ENCODE measurements at regions not wholly inside any gene's neighbourhood (a gene's known extent, or its start where the extent isn't known, plus 50 kb on each side); places are given as distances from the start of the nearest gene placed in this dataset.
"Not testable (repeated sequence)": the region's sequence is repeated elsewhere in the genome, so short reads cannot be mapped to it uniquely, and the experiment has no call there.

- DNase-seq (ENCODE audit: low read depth) = no peak
Observed at GRCh38 chrX:46366381-46367207, 178.6 kb downstream of the ZNF674 start.

DNA sequence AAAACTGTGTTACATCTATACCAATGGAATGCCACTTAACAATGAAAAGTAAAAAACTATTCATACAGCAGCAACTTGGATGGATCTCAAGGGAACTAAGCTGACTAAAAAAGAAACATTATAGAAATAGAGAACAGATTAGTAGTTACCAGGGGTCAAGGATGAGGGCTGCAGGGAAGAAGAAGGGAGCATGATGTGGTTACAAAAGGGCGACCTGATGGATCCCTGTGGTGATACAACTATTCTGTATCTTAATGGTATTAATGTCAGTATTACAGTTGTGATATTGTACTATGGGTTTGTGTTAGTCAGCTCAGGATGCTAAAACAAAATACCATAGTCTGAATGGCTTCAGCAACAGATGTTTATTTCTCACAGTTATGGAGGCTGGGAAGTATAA lies 190.7 kb downstream of the ZNF674 start:
- no peak for DNase-seq (ENCODE audit: low read depth)

GRCh38 chrX:46341767-46342322 lies 203.4 kb downstream of the ZNF674 start:
- DNase-seq (ENCODE audit: low read depth) = no peak

DNA sequence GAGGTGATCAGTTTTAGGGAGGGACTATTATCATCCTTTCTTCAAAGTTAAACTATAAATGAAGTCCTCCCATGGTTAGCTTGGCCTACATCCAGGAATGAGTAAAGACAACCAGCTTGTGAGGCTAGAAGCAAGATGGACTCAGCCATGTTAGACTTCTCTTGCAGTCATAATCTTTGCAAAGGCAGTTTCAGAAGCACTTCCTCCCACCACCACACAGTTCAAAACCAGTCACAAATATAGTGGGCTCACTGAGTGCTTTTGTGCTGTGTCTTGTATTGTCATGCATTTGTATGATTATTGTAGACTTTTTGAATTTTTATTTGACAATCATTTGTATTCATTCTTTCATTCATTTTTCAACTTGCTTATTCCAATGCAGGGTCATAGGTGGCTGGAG lies 204.5 kb downstream of the ZNF674 start:
- no peak for DNase-seq (ENCODE audit: low read depth)

GRCh38 chrX:46333550-46333949 lies 211.7 kb downstream of the ZNF674 start:
- no peak for DNase-seq (ENCODE audit: low read depth)

DNA sequence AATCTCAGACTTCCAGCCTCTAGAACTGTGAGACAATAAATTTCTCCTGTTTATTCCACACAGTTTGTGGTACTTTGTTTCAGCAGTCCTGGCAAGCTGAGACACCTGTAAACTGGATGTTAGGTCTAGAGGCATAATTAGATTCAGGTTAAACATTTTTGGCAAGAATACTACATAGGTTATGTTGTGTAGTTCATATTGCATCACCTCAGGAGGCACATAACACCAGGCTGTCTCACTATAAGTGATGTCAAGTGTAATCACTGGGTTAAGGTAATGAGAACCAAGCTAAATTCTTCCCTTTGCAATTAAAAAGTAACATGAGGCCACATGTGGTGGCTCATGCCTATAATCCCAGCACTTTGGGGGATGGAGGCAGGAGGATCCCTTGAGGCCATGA lies 214.2 kb downstream of the ZNF674 start:
- no peak for DNase-seq (ENCODE audit: low read depth)

DNA sequence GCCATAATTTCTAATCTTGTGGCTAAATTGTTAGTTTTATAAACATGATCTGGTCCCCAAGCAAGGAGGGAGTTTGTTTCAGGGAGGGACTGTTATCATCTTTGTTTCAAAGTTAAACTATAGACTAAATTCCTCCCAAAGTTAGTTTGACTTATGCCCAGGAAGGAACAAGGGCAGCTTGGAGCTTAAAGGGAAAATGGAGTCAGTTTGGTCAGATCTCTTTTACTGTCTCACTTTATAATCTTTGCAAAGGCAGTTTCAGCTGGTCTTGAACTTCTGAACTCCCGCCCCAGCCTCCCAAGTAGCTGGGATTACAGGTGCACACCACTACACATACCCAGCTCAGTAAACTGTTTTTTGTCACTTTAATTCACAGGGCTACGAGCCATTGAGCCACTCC lies 214.7 kb downstream of the ZNF674 start:
- DNase-seq (ENCODE audit: low read depth) = no peak

DNA sequence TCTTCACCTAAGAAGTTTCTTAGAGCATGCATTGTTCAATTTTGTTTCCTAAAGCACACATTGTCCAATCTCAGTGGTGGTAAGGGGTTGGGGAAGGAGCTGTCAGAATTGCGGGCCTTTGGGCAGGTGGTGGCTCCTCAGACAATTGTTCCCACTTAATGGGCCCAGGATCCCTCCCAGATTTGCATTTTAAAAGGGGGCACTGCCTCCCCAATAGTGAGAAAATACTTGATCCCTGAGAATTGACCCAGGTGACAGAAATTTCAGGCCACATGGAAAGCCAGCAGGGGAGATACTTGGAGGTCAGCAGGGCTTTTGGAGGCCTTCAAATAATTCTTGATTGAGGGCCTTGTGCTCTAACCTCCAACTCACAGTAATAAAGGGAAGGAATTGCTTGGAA lies 217.1 kb downstream of the ZNF674 start:
- DNase-seq (ENCODE audit: low read depth) = no peak

DNA sequence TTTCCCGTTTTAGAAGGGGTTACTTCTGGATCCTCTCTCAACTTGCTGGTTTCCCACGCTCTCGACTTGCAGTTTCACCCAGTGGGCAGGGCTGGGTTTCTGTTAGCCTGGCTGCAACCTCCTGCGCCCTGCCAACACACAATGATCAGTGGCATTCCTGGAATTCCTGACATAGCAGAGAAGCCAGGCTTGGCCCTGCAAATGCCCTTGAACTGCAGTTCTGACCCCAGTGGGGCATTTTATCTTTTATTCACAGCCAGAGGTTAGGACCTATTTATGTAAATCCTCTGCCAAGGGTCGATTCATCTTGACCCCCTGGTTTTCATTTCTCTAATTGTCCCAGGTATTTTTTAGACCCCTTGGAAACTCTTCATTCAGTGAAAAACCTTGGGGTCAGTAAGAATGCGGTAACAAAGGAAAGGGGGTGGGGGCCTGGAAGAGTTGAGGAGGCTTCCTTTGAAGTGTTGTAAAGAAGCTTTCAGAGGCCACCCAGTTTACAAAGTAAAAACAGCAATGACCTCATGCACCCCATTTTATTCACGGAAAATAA lies 217.6 kb downstream of the ZNF674 start:
- no peak for DNase-seq (ENCODE audit: low read depth)

DNA sequence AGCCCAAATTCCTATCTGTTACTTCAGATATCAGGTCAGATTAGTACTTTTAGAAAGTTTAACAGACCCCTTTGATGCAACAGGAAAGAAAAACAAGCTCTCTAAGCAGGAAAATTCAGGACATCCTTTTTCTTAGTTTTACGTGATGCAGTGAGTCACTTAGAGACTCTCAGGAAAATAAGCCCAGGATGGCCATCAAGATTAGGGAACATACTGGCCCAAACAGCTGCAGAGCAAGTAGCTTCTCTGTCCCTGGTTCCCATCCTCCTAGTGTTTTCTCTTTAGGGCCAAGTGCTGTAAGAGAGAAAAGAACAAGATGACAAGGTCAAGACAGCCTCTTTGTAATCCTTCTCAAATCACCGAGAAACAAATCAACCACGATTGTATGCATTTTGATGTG lies 219.1 kb downstream of the ZNF674 start:
- no peak for DNase-seq (ENCODE audit: low read depth)

GRCh38 chrX:46325312-46325877 lies 219.8 kb downstream of the ZNF674 start:
- peak; percentile 12 for DNase-seq (ENCODE audit: low read depth)

GRCh38 chrX:46324166-46324565 lies 221.1 kb downstream of the ZNF674 start:
- DNase-seq (ENCODE audit: low read depth) = no peak

- not testable (repeated sequence) for DNase-seq (ENCODE audit: low read depth)
Observed at GRCh38 chrX:46322929-46323328, 222.3 kb downstream of the ZNF674 start.

DNA sequence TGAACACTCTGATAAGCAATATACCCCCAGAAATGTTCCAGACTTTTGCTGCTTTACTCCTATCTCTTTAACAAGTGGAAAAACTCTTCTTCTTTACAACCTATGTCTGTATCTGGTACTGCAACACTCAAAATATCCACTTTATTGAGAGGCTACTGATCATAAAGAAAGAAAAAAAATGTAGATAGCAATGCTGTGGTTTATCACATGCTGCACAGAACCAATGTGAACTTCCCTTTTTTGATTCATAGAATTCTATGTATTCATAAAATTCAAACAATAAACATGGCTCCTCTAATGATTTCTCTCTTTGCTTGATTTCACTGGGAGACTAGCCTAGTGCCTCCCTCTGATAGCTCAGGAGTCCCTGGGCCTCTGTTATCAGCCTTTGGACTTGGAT lies 223.5 kb downstream of the ZNF674 start:
- DNase-seq (ENCODE audit: low read depth) = no peak

DNA sequence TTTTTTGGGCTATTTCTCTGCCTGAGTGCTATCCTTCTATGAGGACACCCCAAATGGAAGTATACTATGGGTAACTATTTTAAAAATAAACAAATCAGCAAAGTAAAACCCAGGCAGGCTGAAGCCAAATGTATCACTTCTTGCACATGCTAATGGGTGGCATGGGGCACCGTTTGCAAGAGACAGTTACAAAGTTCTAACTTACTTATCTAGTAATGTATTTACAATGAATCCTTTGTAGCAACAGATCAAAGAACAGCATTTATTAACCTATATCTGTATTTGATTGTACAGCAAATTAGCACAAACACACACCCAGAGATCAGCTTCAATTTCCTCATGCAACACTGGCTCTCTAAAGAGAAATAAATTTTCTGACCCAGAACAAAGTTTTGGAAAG lies 225.5 kb downstream of the ZNF674 start:
- DNase-seq (ENCODE audit: low read depth) = no peak

DNA sequence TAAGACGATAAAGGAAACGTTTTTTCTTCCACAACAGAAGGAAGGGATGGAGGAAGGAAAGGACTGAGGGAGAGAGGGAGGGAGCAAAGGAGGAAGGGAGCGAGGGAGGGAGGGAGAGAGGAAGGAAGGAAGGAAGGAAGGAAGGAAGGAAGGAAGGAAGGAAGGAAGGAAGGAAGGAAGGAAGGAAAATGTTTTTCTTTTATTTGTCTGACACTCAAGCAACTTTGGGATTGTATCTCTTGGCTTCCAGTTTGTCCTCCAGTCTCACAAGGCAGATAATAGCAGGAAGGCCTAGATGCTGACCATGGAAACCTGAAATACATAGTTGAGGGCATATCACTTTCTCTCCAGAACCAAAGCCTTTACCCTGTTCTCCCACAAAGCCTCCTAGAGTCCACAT lies 226.7 kb downstream of the ZNF674 start:
- DNase-seq (ENCODE audit: low read depth) = no peak

DNA sequence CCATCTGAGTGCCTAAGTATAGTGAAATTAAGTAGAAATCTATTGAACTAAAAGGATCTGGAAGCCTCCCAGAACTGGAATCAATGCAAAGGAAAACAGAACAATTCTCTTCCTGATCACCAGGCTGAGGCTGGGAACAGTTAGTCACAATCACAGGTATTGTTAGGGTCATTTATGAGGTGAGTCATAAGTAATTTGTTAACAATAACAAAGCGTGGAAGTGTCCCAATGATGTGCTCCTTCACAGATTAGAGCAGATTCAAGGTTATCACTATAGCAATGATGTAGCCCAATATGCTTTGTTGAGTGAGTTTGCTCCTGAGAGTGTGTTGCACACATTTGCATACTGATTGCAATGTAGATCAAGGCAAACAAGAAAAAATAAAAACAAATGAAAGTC lies 228.1 kb downstream of the ZNF674 start:
- no peak for DNase-seq (ENCODE audit: low read depth)

GRCh38 chrX:46311581-46312120 lies 233.6 kb downstream of the ZNF674 start:
- DNase-seq (ENCODE audit: low read depth) = no peak

- DNase-seq (ENCODE audit: low read depth) = no peak
Observed at GRCh38 chrX:46310815-46311497, 234.3 kb downstream of the ZNF674 start.

GRCh38 chrX:46308110-46308509 lies 237.1 kb downstream of the ZNF674 start:
- no peak for DNase-seq (ENCODE audit: low read depth)

DNA sequence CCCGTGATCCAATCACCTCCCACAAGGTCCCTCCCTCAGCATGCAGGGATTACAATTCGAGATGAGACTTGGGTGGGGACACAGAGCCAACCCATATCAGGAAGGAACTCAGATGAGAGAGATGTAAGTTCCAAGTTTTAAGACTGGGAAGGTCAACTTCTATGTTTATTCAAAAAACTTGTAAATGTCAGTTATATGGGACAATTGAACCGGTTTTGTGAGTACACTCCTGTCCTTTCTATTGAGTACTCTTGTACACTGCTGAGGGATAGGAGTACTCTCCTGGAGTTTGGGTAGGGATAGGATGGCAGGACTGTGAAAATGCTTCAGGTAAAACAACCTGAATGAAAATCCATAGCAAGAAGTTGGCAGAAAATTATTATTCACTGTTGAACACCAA lies 239.1 kb downstream of the ZNF674 start:
- no peak for DNase-seq (ENCODE audit: low read depth)

- DNase-seq (ENCODE audit: low read depth) = no peak
Observed at GRCh38 chrX:46305431-46305830, 239.8 kb downstream of the ZNF674 start.
